Tibial nerve (tissue), 3 donors: ENCODE measurements at regions not wholly inside any gene's neighbourhood (a gene's known extent, or its start where the extent isn't known, plus 50 kb on each side); places are given as distances from the start of the nearest gene placed in this dataset.

Experiments
- CTCF ChIP-seq, 5 experiments: fragments of 200-600 bp in 3 of 5; fragments of 450-650 bp in 2 of 5; sonication (generic) in 3 of 5; IDR thresholded peaks; one replicate each; pipeline ENCODE4 v1.5.1; 2016 to 2019; ENCODE audit warnings: antibody characterized with exemption in 5 of 5, mild to moderate bottlenecking in 3 of 5, moderate library complexity in 2 of 5
- POLR2A ChIP-seq, 2 donors: fragments of 450-650 bp; IDR thresholded peaks; one replicate each; pipeline ENCODE4 v1.6.1; 2017; ENCODE audit warnings: antibody characterized with exemption in 2 of 2, mild to moderate bottlenecking in 2 of 2, moderate library complexity in 2 of 2

- TF ChIP-seq CTCF (IDR thresholded peaks at IDR 0.05) (no peak), POLR2A (IDR thresholded peaks at IDR 0.05) (no peak)
Measured at GRCh38 chr3:117572786-117573185, 863.2 kb downstream of the TUSC7 start.
